SH-SY5Y (cell line): ENCODE measurements at regions not wholly inside any gene's neighbourhood (a gene's known extent, or its start where the extent isn't known, plus 50 kb on each side); places are given as distances from the start of the nearest gene placed in this dataset.

Source experiments
- GATA2 ChIP-seq: IDR thresholded peaks from 2 replicates; pipeline ENCODE4 v1.6.1; 2011; ENCODE audit warnings: mild to moderate bottlenecking, low read depth, low read length
- GATA3 ChIP-seq: IDR thresholded peaks from 2 replicates; pipeline ENCODE4 v1.6.1; 2011; ENCODE audit warnings: low read depth, mild to moderate bottlenecking, low read length, moderate library complexity

GRCh38 chr20:17875981-17876385 lies 92.6 kb downstream of the SNX5 start:
- TF ChIP-seq GATA3 (no peak), GATA2 (no peak)

GRCh38 chr20:17875106-17875980 lies 93.3 kb downstream of the SNX5 start:
- TF ChIP-seq GATA3 (no peak), GATA2 (no peak)

- no peak for TF ChIP-seq GATA3
- TF ChIP-seq GATA2, result no peak
Measured at GRCh38 chr20:17874271-17875105, 94.1 kb downstream of the SNX5 start.

GRCh38 chr20:17873410-17874270 lies 95.0 kb downstream of the SNX5 start:
- no peak for TF ChIP-seq GATA2
- TF ChIP-seq GATA3, result no peak

- no peak for TF ChIP-seq GATA2
- TF ChIP-seq GATA3, result no peak
Measured at GRCh38 chr20:17872959-17873358, 95.6 kb downstream of the SNX5 start.

- TF ChIP-seq GATA3 (no peak), GATA2 (no peak)
Measured at GRCh38 chr20:17872434-17872833, 96.2 kb downstream of the SNX5 start.

GRCh38 chr20:17871886-17872285 lies 96.7 kb downstream of the SNX5 start:
- TF ChIP-seq GATA3, result no peak

- no peak for TF ChIP-seq GATA2
- no peak for TF ChIP-seq GATA3
Measured at GRCh38 chr20:17871181-17871580, 97.4 kb downstream of the SNX5 start.

- TF ChIP-seq GATA2 (no peak), GATA3 (no peak)
Measured at GRCh38 chr20:17870086-17870740, 98.4 kb downstream of the SNX5 start.

GRCh38 chr20:17869295-17869994 lies 99.1 kb downstream of the SNX5 start:
- no peak for TF ChIP-seq GATA2
- TF ChIP-seq GATA3, result no peak

- TF ChIP-seq GATA3, result no peak
- no peak for TF ChIP-seq GATA2
Measured at GRCh38 chr20:17868700-17869231, 99.8 kb downstream of the SNX5 start.

- TF ChIP-seq GATA3, result no peak
- no peak for TF ChIP-seq GATA2
Measured at GRCh38 chr20:17868151-17868550, 100.4 kb downstream of the SNX5 start.
